SK-N-MC (cell line): ENCODE measurements at regions not wholly inside any gene's neighbourhood (a gene's known extent, or its start where the extent isn't known, plus 50 kb on each side); places are given as distances from the start of the nearest gene placed in this dataset.

Experiments
- DNase-seq: peaks from one replicate; pipeline ENCODE4 v3.0.0-alpha.2; 2011; ENCODE audit warnings: low read depth, low spot score
- H3K27ac ChIP-seq: fragments of 200-600 bp; sonication (generic); 2 replicates; pipeline ENCODE4 v1.5.1; 2016; ENCODE audit warnings: mixed run types
- H3K36me3 ChIP-seq: fragments of 200-600 bp; sonication (generic); 2 replicates; pipeline ENCODE4 v1.6.1; 2017; ENCODE audit warnings: antibody characterized with exemption, low read length, mixed read lengths; ENCODE audit not compliant: insufficient read depth
- H3K4me3 ChIP-seq: fragments of 200-600 bp; sonication (generic); 2 replicates; pipeline ENCODE4 v1.5.1; 2016
- H3K9ac ChIP-seq: fragments of 200-600 bp; sonication (generic); 2 replicates; pipeline ENCODE4 v1.8.0; 2017; ENCODE audit warnings: mixed run types, mixed read lengths; ENCODE audit not compliant: insufficient read length
- H3K9me3 ChIP-seq: fragments of 200-600 bp; sonication (generic); 2 replicates; pipeline ENCODE4 v1.6.1; 2017; ENCODE audit warnings: low read depth, mild to moderate bottlenecking, antibody characterized with exemption, low read length, moderate library complexity, mixed read lengths
- EZH2 ChIP-seq: fragments of 200-600 bp; sonication (generic); IDR thresholded peaks from one replicate; pipeline ENCODE4 v1.6.1; 2017; ENCODE audit warnings: antibody characterized with exemption
- FOXP2 ChIP-seq: optimal IDR thresholded peaks from 2 replicates; pipeline ENCODE3; 2011; ENCODE audit warnings: mild to moderate bottlenecking, moderate library complexity; ENCODE audit not compliant: insufficient read depth; ENCODE audit errors: extremely low read length, control extremely low read depth
- POLR2AphosphoS5 ChIP-seq: IDR thresholded peaks from 2 replicates; pipeline ENCODE4 v1.6.1; 2012; ENCODE audit warnings: mild to moderate bottlenecking, low read depth, low read length, borderline replicate concordance

DNA sequence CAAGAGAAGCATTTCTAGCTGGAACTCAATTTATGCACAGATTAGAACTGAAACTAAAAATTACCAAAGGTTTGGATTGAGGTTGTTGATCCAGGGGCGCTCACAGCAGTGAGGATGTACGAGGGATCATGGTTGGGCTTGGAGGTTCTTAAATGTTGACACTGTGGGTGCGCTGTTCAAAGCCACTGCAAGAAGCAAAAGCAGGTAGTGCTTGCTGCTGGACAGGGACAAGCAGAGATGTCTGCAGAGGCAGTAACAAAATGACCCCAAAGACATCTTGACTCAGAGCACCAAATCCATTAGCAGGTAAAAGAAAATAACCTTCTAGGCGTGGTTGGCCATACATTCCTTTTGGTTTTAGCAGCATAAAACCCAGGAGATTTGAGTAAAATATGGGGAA, 468.4 kb downstream of the ZSWIM6 start:
- H3K9ac ChIP-seq, result no peak overlapping the region
- no peak for TF ChIP-seq POLR2AphosphoS5
- no peak for TF ChIP-seq FOXP2
- no peak for TF ChIP-seq EZH2

GRCh38 chr5:61801174-61801573, 469.1 kb downstream of the ZSWIM6 start:
- Histone ChIP-seq H3K9me3 (no peaks in the 10 kb centered on the region), H3K9ac (no peak overlapping the region), H3K27ac (no peak overlapping the region), H3K4me3 (no peak overlapping the region), H3K36me3 (no peaks in the 10 kb centered on the region)
- DNase-seq, result no peak
- no peak for TF ChIP-seq FOXP2
- no peak for TF ChIP-seq POLR2AphosphoS5
- TF ChIP-seq EZH2, result no peak

More for the DNA sequence above, 468.4 kb downstream of the ZSWIM6 start:
- Histone ChIP-seq H3K27ac (no peak overlapping the region), H3K9me3 (no peaks in the 10 kb centered on the region), H3K4me3 (no peak overlapping the region), H3K36me3 (no peaks in the 10 kb centered on the region)
- no peak for DNase-seq

- Histone ChIP-seq H3K27ac (no peak overlapping the region), H3K36me3 (no peaks in the 10 kb centered on the region), H3K4me3 (no peak overlapping the region), H3K9me3 (no peaks in the 10 kb centered on the region), H3K9ac (no peak overlapping the region)
- TF ChIP-seq EZH2 (no peak), FOXP2 (no peak), POLR2AphosphoS5 (no peak)
- DNase-seq, result no peak
These were observed 470.4 kb downstream of the ZSWIM6 start for GRCh38 chr5:61802456-61802855.

DNA sequence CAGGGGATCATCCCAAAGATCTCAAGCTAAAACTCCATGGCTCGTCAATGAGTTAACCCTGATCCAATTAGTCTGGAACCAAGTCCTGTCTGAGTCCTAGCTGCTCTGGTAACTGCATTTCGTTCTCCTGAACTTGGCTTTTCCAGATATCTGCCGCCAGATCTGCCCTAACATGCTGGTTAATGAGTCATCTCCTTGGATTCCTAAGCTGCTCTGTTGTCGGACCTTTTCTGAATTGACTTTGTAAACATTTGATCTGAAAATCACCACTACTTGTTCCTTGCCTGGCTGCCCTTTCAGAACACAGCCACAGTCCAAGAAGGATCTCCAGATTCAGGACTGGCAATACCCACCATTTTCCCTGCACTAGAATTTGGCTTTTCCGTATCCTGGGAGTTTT, 473.0 kb downstream of the ZSWIM6 start:
- DNase-seq, result no peak
- TF ChIP-seq FOXP2 (no peak), POLR2AphosphoS5 (no peak), EZH2 (no peak)
- no peak overlapping the region for H3K9ac ChIP-seq
- H3K27ac ChIP-seq, result no peak overlapping the region
- H3K9me3 ChIP-seq, result no peaks in the 10 kb centered on the region
- H3K4me3 ChIP-seq, result no peak overlapping the region
- H3K36me3 ChIP-seq, result no peaks in the 10 kb centered on the region

- H3K36me3 ChIP-seq, result no peaks in the 10 kb centered on the region
- TF ChIP-seq FOXP2, result no peak
- TF ChIP-seq POLR2AphosphoS5, result no peak
These were observed 474.5 kb downstream of the ZSWIM6 start for GRCh38 chr5:61806491-61807020.

DNA sequence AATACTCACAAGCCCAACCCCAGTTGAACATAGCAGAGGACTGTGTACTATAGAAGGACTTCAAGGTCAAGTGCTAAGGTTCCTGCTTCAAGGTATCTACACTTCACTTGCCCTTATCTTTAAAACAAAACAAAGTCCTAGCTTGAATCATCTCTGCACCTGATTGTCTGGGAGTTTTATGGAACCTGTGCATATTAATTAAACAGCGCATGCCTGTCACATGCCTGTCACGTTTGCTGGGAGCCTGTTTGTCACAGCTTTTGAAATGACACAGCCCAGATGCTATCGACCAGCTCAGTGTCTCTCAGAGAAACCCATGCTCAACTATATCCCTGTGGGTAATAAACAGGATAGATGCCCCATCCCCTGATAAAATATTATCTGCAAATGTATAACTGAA, 476.0 kb downstream of the ZSWIM6 start:
- no peak overlapping the region for H3K9ac ChIP-seq

More at GRCh38 chr5:61806491-61807020, 474.5 kb downstream of the ZSWIM6 start:
- no peak for DNase-seq
- Histone ChIP-seq H3K9me3 (no peaks in the 10 kb centered on the region), H3K27ac (no peak overlapping the region), H3K9ac (no peak overlapping the region), H3K4me3 (no peak overlapping the region)

DNA sequence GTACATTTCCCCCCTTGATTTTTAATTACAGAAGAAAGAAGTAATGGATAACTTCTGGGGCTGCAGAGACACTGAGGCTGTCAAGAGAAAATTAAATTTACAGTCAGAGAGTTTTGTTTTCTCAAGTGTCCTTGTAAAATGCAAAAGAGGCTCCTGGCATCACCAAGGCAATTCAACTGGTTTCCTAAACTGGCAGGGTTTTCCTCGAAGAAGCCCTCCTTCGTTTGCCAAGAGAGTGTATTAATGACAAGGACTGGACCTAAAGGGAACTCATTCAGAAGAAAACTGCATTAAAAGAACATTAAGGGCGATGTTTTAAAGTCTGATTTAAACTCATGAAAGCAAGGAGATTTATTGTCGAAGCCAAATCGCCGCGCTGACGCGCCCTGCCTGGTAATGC, 476.9 kb downstream of the ZSWIM6 start:
- Histone ChIP-seq H3K27ac (no peak overlapping the region), H3K9me3 (no peaks in the 10 kb centered on the region), H3K36me3 (no peaks in the 10 kb centered on the region), H3K4me3 (no peak overlapping the region), H3K9ac (no peak overlapping the region)
- no peak for DNase-seq
- TF ChIP-seq POLR2AphosphoS5, result no peak
- no peak for TF ChIP-seq EZH2
- TF ChIP-seq FOXP2, result no peak

More for the DNA sequence above, 476.0 kb downstream of the ZSWIM6 start:
- no peak for TF ChIP-seq EZH2
- TF ChIP-seq FOXP2, result no peak
- no peak for TF ChIP-seq POLR2AphosphoS5
- Histone ChIP-seq H3K9me3 (no peaks in the 10 kb centered on the region), H3K36me3 (no peaks in the 10 kb centered on the region), H3K4me3 (no peak overlapping the region), H3K27ac (no peak overlapping the region)
- no peak for DNase-seq

GRCh38 chr5:61809651-61810050, 477.6 kb downstream of the ZSWIM6 start:
- H3K9ac ChIP-seq, result no peak overlapping the region
- no peaks in the 10 kb centered on the region for H3K36me3 ChIP-seq
- no peak for TF ChIP-seq POLR2AphosphoS5
- no peak for TF ChIP-seq EZH2
- no peak for TF ChIP-seq FOXP2
- DNase-seq, result no peak
- no peaks in the 10 kb centered on the region for H3K9me3 ChIP-seq
- no peak overlapping the region for H3K27ac ChIP-seq
- no peak overlapping the region for H3K4me3 ChIP-seq

- Histone ChIP-seq H3K36me3 (no peaks in the 10 kb centered on the region), H3K4me3 (no peak overlapping the region), H3K9me3 (no peaks in the 10 kb centered on the region), H3K27ac (no peak overlapping the region), H3K9ac (no peak overlapping the region)
- TF ChIP-seq FOXP2 (no peak), POLR2AphosphoS5 (no peak), EZH2 (no peak)
- DNase-seq, result no peak
These were observed 479.0 kb downstream of the ZSWIM6 start for GRCh38 chr5:61811052-61811451.

GRCh38 chr5:61813361-61813760, 481.3 kb downstream of the ZSWIM6 start:
- no peaks in the 10 kb centered on the region for H3K9me3 ChIP-seq
- no peak overlapping the region for H3K9ac ChIP-seq
- no peak overlapping the region for H3K4me3 ChIP-seq
- DNase-seq, result no peak
- TF ChIP-seq POLR2AphosphoS5, result no peak
- no peak for TF ChIP-seq EZH2
- no peak for TF ChIP-seq FOXP2
- H3K36me3 ChIP-seq, result no peaks in the 10 kb centered on the region
- H3K27ac ChIP-seq, result no peak overlapping the region
